Upper lobe of left lung (tissue), 4 donors: ENCODE measurements at regions not wholly inside any gene's neighbourhood (a gene's known extent, or its start where the extent isn't known, plus 50 kb on each side); places are given as distances from the start of the nearest gene placed in this dataset.

Experiments
- CTCF ChIP-seq, 6 experiments: fragments of 450-650 bp in 4 of 6; fragments of 200-600 bp in 2 of 6; sonication (generic) in 2 of 6; IDR thresholded peaks; one replicate each; pipeline ENCODE4 v1.5.1; 2016 to 2019; ENCODE audit warnings: antibody characterized with exemption in 6 of 6
- EP300 ChIP-seq, 4 donors: sonication (generic); formaldehyde crosslinking; IDR thresholded peaks; one replicate each; pipeline ENCODE4 v1.5.1; 2017; ENCODE audit warnings: antibody characterized with exemption in 4 of 4, control low read depth in 2 of 4

GRCh38 chr16:85243308-85243707, 131.0 kb upstream of the CIBAR2 start:
- no peak for TF ChIP-seq CTCF (IDR thresholded peaks at IDR 0.05)
- TF ChIP-seq EP300 (IDR thresholded peaks at IDR 0.05), result no peak
